Neuronal stem cell (in vitro differentiated cells): ENCODE measurements at regions not wholly inside any gene's neighbourhood (a gene's known extent, or its start where the extent isn't known, plus 50 kb on each side); places are given as distances from the start of the nearest gene placed in this dataset.

Experiments used
- DNase-seq: peaks from one replicate; pipeline ENCODE4 v3.0.0-alpha.2; 2013; ENCODE audit warnings: low spot score
- H2AFZ ChIP-seq: one replicate; pipeline ENCODE4 v1.6.1; 2013; ENCODE audit warnings: mild to moderate bottlenecking, low read length, inconsistent platforms
- H2AK5ac ChIP-seq: 2 replicates; pipeline ENCODE4 v1.6.1; 2013; ENCODE audit warnings: low read depth, mild to moderate bottlenecking, inconsistent platforms, low read length, moderate library complexity, mixed read lengths
- H2BK120ac ChIP-seq: 2 replicates; pipeline ENCODE4 v1.6.1; 2013; ENCODE audit warnings: low read depth, mild to moderate bottlenecking, inconsistent platforms, low read length, moderate library complexity, mixed read lengths
- H2BK12ac ChIP-seq: one replicate; pipeline ENCODE4 v1.6.1; 2013; ENCODE audit warnings: low read length, inconsistent platforms
- H2BK15ac ChIP-seq: 2 replicates; pipeline ENCODE4 v1.6.1; 2013; ENCODE audit warnings: mild to moderate bottlenecking, low read length, inconsistent platforms, mixed read lengths
- H2BK5ac ChIP-seq: one replicate; pipeline ENCODE4 v1.6.1; 2013; ENCODE audit warnings: inconsistent platforms, mild to moderate bottlenecking, low read length, moderate library complexity
- H3K14ac ChIP-seq: one replicate; pipeline ENCODE4 v1.6.1; 2013; ENCODE audit warnings: low read length, inconsistent platforms
- H3K18ac ChIP-seq: 2 replicates; pipeline ENCODE4 v1.6.1; 2013; ENCODE audit warnings: low read length, inconsistent platforms
- H3K23ac ChIP-seq: 2 replicates; pipeline ENCODE4 v1.6.1; 2013; ENCODE audit warnings: low read depth, mild to moderate bottlenecking, mixed read lengths, low read length, inconsistent platforms; ENCODE audit not compliant: poor library complexity
- H3K27ac ChIP-seq: replicated peaks from 3 replicates; pipeline ENCODE4 v1.5.1; 2013; ENCODE audit warnings: low read length, inconsistent platforms
- H3K27me3 ChIP-seq, 3 experiments: 2 replicates each; pipeline ENCODE4 v1.6.1; 2013; ENCODE audit warnings: low read length in 3 of 3, mild to moderate bottlenecking in 2 of 3, inconsistent platforms in 1 of 3, low read depth in 1 of 3, mixed read lengths in 1 of 3, moderate library complexity in 1 of 3; ENCODE audit not compliant: control insufficient read depth in 3 of 3, insufficient read depth in 3 of 3
- H3K36me3 ChIP-seq, 2 donors: replicated peaks in 1 of 2; 2 replicates each; pipeline ENCODE4 v1.6.1; 2013; ENCODE audit warnings: low read length in 2 of 2; ENCODE audit not compliant: control insufficient read depth in 2 of 2, insufficient read depth in 2 of 2
- H3K4ac ChIP-seq: 2 replicates; pipeline ENCODE4 v1.6.1; 2013; ENCODE audit warnings: inconsistent platforms, mild to moderate bottlenecking, low read length, moderate library complexity
- H3K4me1 ChIP-seq, 2 donors: 1 replicate in 1 of 2; 2 replicates in 1 of 2; pipeline ENCODE4 v1.6.1; 2013; ENCODE audit warnings: low read length in 2 of 2, low read depth in 1 of 2; ENCODE audit not compliant: control insufficient read depth in 2 of 2, insufficient read depth in 1 of 2
- H3K4me2 ChIP-seq: one replicate; pipeline ENCODE4 v1.6.1; 2013; ENCODE audit warnings: mild to moderate bottlenecking, low read length, inconsistent platforms; ENCODE audit not compliant: insufficient read depth, poor library complexity, severe bottlenecking
- H3K4me3 ChIP-seq, 2 donors: 2 replicates each; pipeline ENCODE4 v1.5.1; 2013; ENCODE audit warnings: low read length in 2 of 2, mild to moderate bottlenecking in 2 of 2, inconsistent platforms in 1 of 2, moderate library complexity in 1 of 2
- H3K79me1 ChIP-seq: one replicate; pipeline ENCODE4 v1.6.1; 2013; ENCODE audit warnings: low read depth, mild to moderate bottlenecking, inconsistent platforms, low read length, moderate library complexity
- H3K9ac ChIP-seq: one replicate; pipeline ENCODE4 v1.6.1; 2013; ENCODE audit warnings: mild to moderate bottlenecking, low read depth, low read length, inconsistent platforms; ENCODE audit not compliant: poor library complexity
- H3K9me3 ChIP-seq, 2 donors: replicated peaks in 1 of 2; 2 replicates each; pipeline versions ENCODE3 to v1.6.1; 2013; ENCODE audit warnings: low read length in 2 of 2, mild to moderate bottlenecking in 2 of 2, inconsistent platforms in 1 of 2, low read depth in 1 of 2, mixed read lengths in 1 of 2, moderate library complexity in 1 of 2; ENCODE audit not compliant: control insufficient read depth in 2 of 2, insufficient read depth in 1 of 2
- H4K8ac ChIP-seq: one replicate; pipeline ENCODE4 v1.6.1; 2013; ENCODE audit warnings: low read depth, mild to moderate bottlenecking, inconsistent platforms, low read length, moderate library complexity
- H4K91ac ChIP-seq: one replicate; pipeline ENCODE4 v1.6.1; 2013; ENCODE audit warnings: low read length, low read depth, mild to moderate bottlenecking, inconsistent platforms; ENCODE audit not compliant: poor library complexity
- WGBS, 2 donors: extraction: QIAGEN DNeasy Blood & Tissue Kit; methylation state at CpG; one replicate each; pipeline ENCODE4 v1.1.7; 2013; ENCODE audit warnings: missing lambda C conversion rate in 2 of 2, mixed read lengths in 1 of 2; ENCODE audit not compliant: insufficient read length in 2 of 2, insufficient replicate concordance in 1 of 2; ENCODE audit errors: extremely low coverage in 2 of 2; 5-methylcytosine and 5-hydroxymethylcytosine counted together

DNA sequence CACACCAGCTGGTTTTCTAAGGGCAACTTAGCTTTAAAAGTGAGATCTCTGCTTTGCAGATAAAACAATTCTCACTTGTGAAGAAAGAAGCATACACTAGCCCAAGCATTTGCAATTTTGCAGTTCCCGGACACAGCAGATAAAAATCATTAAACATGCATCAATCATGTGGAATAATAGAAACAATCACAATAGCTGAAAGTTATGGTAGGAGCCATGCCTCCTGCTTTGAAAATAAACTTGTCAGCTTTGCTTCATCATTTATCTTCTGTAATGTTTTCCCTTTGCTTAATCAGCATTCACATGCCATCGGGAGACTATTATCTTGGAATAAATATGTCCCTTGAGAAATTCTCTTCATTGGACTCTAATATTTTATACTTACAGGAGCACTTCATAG is 60.3 kb upstream of the DAB2 start:
- DNase-seq, result no peak
- Histone ChIP-seq H3K4me2 (no peak overlapping the region), H3K27ac (no peak overlapping the region), H3K79me1 (no peaks in the 10 kb centered on the region), H2AK5ac (no peak overlapping the region), H4K8ac (no peak overlapping the region), H2BK15ac (no peak overlapping the region), H3K27me3 (no peaks in the 10 kb centered on the region), H3K9ac (no peak overlapping the region), H3K9me3 (no peaks in the 10 kb centered on the region), H3K14ac (no peak overlapping the region), H3K4me3 (no peak overlapping the region), H3K36me3 (no peaks in the 10 kb centered on the region), H3K4ac (no peak overlapping the region), H3K4me1 (peaks cover 0 to 4% of the 10 kb centered on the region in 2 donors), H2BK12ac (no peak overlapping the region), H2BK120ac (no peak overlapping the region), H4K91ac (no peak overlapping the region), H3K18ac (no peak overlapping the region), H2AFZ (no peak overlapping the region), H3K23ac (no peak overlapping the region), H2BK5ac (no peak overlapping the region)
- WGBS, 2 donors, result no CpG with 5 or more reads among the region's 2 CpGs

DNA sequence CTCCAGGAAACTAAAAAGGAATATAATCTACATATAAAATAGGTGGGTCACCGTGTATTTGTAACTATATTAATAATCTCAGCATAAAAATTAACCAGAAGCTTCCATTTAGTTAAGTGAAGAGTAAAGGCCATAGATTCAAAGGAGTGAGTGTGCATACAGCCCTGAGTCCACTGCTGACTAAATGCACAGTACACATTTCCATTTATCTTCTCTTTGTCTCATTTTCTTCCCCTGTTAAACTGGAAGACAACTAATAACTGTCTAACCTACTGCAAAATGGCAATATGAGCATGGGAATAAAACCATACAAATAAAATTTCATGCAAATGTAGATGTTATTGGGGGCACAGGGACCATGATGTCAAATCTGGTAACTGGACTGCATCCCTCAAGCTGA is 59.9 kb upstream of the DAB2 start:
- H2AFZ ChIP-seq, result no peak overlapping the region
- H2BK120ac ChIP-seq, result no peak overlapping the region
- H3K23ac ChIP-seq, result no peak overlapping the region
- H4K8ac ChIP-seq, result no peak overlapping the region
- H4K91ac ChIP-seq, result no peak overlapping the region
- H3K14ac ChIP-seq, result no peak overlapping the region
- no peaks in the 10 kb centered on the region for H3K79me1 ChIP-seq
- no peaks in the 10 kb centered on the region for H3K9me3 ChIP-seq
- peaks cover 0 to 4% of the 10 kb centered on the region in 2 donors for H3K4me1 ChIP-seq
- no peaks in the 10 kb centered on the region for H3K36me3 ChIP-seq
- H2AK5ac ChIP-seq, result no peak overlapping the region
- no peak overlapping the region for H3K4me2 ChIP-seq
- H3K27ac ChIP-seq, result no peak overlapping the region
- WGBS, 2 donors, result no CpG with 5 or more reads among the region's 1 CpG
- no peak overlapping the region for H3K4me3 ChIP-seq
- no peak overlapping the region for H2BK5ac ChIP-seq
- H2BK15ac ChIP-seq, result no peak overlapping the region
- no peaks in the 10 kb centered on the region for H3K27me3 ChIP-seq
- no peak overlapping the region for H3K18ac ChIP-seq
- no peak for DNase-seq
- H2BK12ac ChIP-seq, result no peak overlapping the region
- no peak overlapping the region for H3K4ac ChIP-seq
- H3K9ac ChIP-seq, result no peak overlapping the region

DNA sequence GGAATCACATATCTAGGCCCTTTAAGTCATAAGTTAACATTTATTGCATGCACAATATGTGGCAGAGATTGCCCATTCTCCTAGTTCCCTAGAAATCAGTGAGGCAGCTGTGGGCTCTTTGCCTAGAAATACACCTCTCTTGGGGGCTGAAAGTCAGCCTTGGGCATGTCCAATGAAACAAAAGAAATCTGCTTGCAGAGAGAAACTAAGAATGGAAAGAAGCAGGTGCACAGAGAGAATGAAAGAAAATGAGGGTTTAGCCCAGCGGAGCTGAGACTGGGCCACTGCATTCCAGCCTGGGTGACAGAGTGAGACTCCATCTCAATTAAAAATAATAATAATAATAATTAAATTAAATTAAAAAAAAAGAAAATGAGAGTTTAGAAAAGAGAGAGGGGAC is 57.3 kb upstream of the DAB2 start:
- no peak overlapping the region for H3K9ac ChIP-seq
- H2BK12ac ChIP-seq, result no peak overlapping the region
- WGBS, 2 donors, result no CpG with 5 or more reads among the region's 1 CpG

DNA sequence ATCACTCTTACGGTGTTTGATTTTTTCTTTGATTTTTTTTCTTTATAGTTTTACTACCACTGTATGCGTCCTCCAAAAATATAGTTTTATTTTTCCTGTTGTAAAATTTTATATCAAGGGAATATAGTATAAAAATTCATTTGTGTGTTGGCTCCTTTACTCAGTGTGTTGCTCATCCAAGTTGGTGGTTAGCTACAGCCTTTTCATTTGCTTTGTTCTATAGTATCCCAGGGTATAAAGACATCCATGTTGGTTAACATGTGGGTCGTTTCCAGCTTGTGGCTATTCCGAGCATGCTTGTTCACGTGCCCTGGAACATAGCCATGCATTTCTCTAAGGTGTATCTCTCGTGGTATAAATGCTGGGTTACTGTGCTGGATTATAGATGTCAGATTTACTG is 54.8 kb upstream of the DAB2 start:
- no peak for DNase-seq
- H2AK5ac ChIP-seq, result no peak overlapping the region
- H3K4ac ChIP-seq, result no peak overlapping the region
- no peaks in the 10 kb centered on the region for H3K9me3 ChIP-seq
- 100% methylated on average over 1 of the region's 6 CpGs; no CpG with 5 or more reads in 1 of the 2 donors for WGBS, 2 donors
- no peak overlapping the region for H3K27ac ChIP-seq
- no peaks in the 10 kb centered on the region for H3K36me3 ChIP-seq
- no peak overlapping the region for H2BK5ac ChIP-seq
- no peaks in the 10 kb centered on the region for H3K79me1 ChIP-seq
- no peak overlapping the region for H2AFZ ChIP-seq
- no peak overlapping the region for H3K14ac ChIP-seq
- H3K4me2 ChIP-seq, result no peak overlapping the region
- H4K91ac ChIP-seq, result no peak overlapping the region
- no peak overlapping the region for H2BK12ac ChIP-seq
- H2BK15ac ChIP-seq, result no peak overlapping the region
- H3K27me3 ChIP-seq, result no peaks in the 10 kb centered on the region
- no peak overlapping the region for H4K8ac ChIP-seq
- no peak overlapping the region for H2BK120ac ChIP-seq
- no peak overlapping the region for H3K18ac ChIP-seq
- H3K4me3 ChIP-seq, result no peak overlapping the region
- H3K23ac ChIP-seq, result no peak overlapping the region
- H3K9ac ChIP-seq, result no peak overlapping the region
- peaks cover 0 to 7% of the 10 kb centered on the region in 2 donors for H3K4me1 ChIP-seq

More for the DNA sequence above, 57.3 kb upstream of the DAB2 start:
- no peak overlapping the region for H3K4me3 ChIP-seq
- H3K4ac ChIP-seq, result no peak overlapping the region
- no peak overlapping the region for H2BK15ac ChIP-seq
- no peak overlapping the region for H4K8ac ChIP-seq
- H3K79me1 ChIP-seq, result no peaks in the 10 kb centered on the region
- H2AK5ac ChIP-seq, result no peak overlapping the region
- peaks cover 0 to 4% of the 10 kb centered on the region in 2 donors for H3K4me1 ChIP-seq
- no peak overlapping the region for H3K27ac ChIP-seq
- no peak overlapping the region for H2AFZ ChIP-seq
- H4K91ac ChIP-seq, result no peak overlapping the region
- no peak overlapping the region for H3K4me2 ChIP-seq
- no peak overlapping the region for H2BK5ac ChIP-seq
- no peaks in the 10 kb centered on the region for H3K36me3 ChIP-seq
- no peaks in the 10 kb centered on the region for H3K27me3 ChIP-seq
- H3K9me3 ChIP-seq, result no peaks in the 10 kb centered on the region
- H2BK120ac ChIP-seq, result no peak overlapping the region
- DNase-seq, result no peak
- no peak overlapping the region for H3K23ac ChIP-seq
- H3K18ac ChIP-seq, result no peak overlapping the region
- H3K14ac ChIP-seq, result no peak overlapping the region
